Coronary artery (tissue), 2 donors: ENCODE measurements at regions not wholly inside any gene's neighbourhood (a gene's known extent, or its start where the extent isn't known, plus 50 kb on each side); places are given as distances from the start of the nearest gene placed in this dataset.

Source experiments
- DNase-seq: peaks from one replicate; pipeline ENCODE4 v3.0.0-alpha.2; 2017; ENCODE audit warnings: low spot score
- H3K27ac ChIP-seq, 2 donors: fragments of 200-600 bp; sonication (generic); one replicate each; pipeline ENCODE4 v1.5.1; 2016 to 2019
- H3K4me3 ChIP-seq: fragments of 200-600 bp; sonication (generic); 2 replicates; pipeline ENCODE4 v1.5.1; 2016; ENCODE audit warnings: mild to moderate bottlenecking, moderate library complexity
- CTCF ChIP-seq: fragments of 200-600 bp; sonication (generic); IDR thresholded peaks from one replicate; pipeline ENCODE4 v1.5.1; 2019; ENCODE audit warnings: antibody characterized with exemption

- no peak for DNase-seq
- H3K27ac ChIP-seq, result peak overlapping the region in 1 of 2 donors; percentile 88
- H3K4me3 ChIP-seq, result peak overlapping the region; percentile 35
- no peak for TF ChIP-seq CTCF
These were observed 71.9 kb upstream of the MBNL1 start for GRCh38 chr3:152196782-152197181.

GRCh38 chr3:152197451-152197850 lies 71.3 kb upstream of the MBNL1 start:
- no peak for DNase-seq
- H3K27ac ChIP-seq, result peak overlapping the region; percentile 74 to 88
- peak overlapping the region; percentile 35 for H3K4me3 ChIP-seq
- TF ChIP-seq CTCF, result no peak

GRCh38 chr3:152197937-152198336 lies 70.8 kb upstream of the MBNL1 start:
- H3K27ac ChIP-seq, result peak overlapping the region; percentile 74 to 88
- no peak for DNase-seq
- H3K4me3 ChIP-seq, result no peak overlapping the region
- no peak for TF ChIP-seq CTCF

- Histone ChIP-seq H3K27ac (peak overlapping the region; percentile 74 to 88), H3K4me3 (no peak overlapping the region)
- no peak for DNase-seq
- no peak for TF ChIP-seq CTCF
These were observed 70.1 kb upstream of the MBNL1 start for GRCh38 chr3:152198665-152199064.

GRCh38 chr3:152199102-152199840 lies 69.5 kb upstream of the MBNL1 start:
- no peak for TF ChIP-seq CTCF
- H3K4me3 ChIP-seq, result peak overlapping the region; percentile 7
- no peak for DNase-seq
- peak overlapping the region; percentile 74 to 88 for H3K27ac ChIP-seq

- Histone ChIP-seq H3K4me3 (peak overlapping the region; percentile 53), H3K27ac (peak overlapping the region; percentile 74 to 88)
- no peak for TF ChIP-seq CTCF
- no peak for DNase-seq
These were observed 68.0 kb upstream of the MBNL1 start for GRCh38 chr3:152200476-152201420.
